ENCODE measurements at regions not wholly inside any gene's neighbourhood (a gene's known extent, or its start where the extent isn't known, plus 50 kb on each side); places are given as distances from the start of the nearest gene placed in this dataset.

- TF ChIP-seq CTCF (conservative IDR thresholded peaks at IDR 0.05; ENCODE audit: low read depth in 2 of 2) (no peak), REST (IDR thresholded peaks at IDR 0.05; ENCODE audit: unreplicated experiment) (no peak), JUNB (IDR thresholded peaks at IDR 0.05; ENCODE audit: unreplicated experiment) (no peak), EZH2phosphoT487 (IDR thresholded peaks at IDR 0.05; ENCODE audit: unreplicated experiment) (no peak), STAT1 (IDR thresholded peaks at IDR 0.05; ENCODE audit: unreplicated experiment) (no peak), CREB1 (CRISPR knock-in tag; IDR thresholded peaks at IDR 0.05; ENCODE audit: low read depth) (no peak), EZH2 (IDR thresholded peaks at IDR 0.05; ENCODE audit: low read depth, unreplicated experiment) (no peak)
These were observed 111.9 kb upstream of the AGTR1 start for GRCh38 chr3:148585671-148586379.

Data from GM23338 (cell line).